GM18511 (cell line): ENCODE measurements at regions not wholly inside any gene's neighbourhood (a gene's known extent, or its start where the extent isn't known, plus 50 kb on each side); places are given as distances from the start of the nearest gene placed in this dataset.
"Not testable (repeated sequence)": the region's sequence is repeated elsewhere in the genome, so short reads cannot be mapped to it uniquely, and the experiment has no call there.

Source experiments
- ATAC-seq: cut with Tn5 transposase; IDR thresholded peaks from one replicate; pipeline ENCODE4 v1.9.1; 2021; ENCODE audit warnings: mild to moderate bottlenecking, moderate library complexity; ENCODE audit not compliant: unreplicated experiment

DNA sequence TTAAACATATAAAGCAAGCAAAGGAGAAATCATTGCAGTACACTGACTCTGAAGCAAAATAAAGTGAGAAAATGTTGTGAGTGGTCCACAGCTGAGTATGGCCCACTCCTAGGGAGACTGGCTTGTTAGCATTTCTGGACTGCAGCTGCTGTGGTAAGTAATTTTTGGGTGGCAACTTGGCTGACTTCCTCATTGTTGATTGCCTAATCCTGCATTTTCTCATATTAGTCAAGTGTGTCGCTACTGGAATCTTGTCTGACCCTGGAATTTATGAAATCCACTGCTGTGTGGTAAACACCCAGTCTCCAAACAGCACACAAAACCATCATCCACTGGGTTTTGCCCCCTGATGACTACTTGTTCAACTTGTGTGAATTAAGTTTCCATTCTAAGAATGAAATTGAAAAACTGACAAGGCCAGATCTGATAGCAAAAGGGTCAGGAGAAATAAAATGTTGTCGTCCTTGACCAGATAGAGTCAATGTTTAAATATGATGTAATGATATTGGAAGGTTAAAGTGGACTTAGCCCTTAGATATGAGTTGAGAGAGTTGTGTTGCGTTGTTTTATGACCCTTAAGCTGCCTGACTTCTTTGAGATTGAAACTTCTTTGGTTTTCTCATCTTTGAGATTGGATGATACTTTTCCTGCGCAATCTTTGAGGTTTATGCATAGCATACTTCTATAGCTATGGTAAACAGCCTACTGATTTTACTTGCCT lies 106.6 kb upstream of the SEC22B start:
- not testable (repeated sequence) for ATAC-seq

- ATAC-seq: not testable (repeated sequence)
Observed at GRCh38 chr1:120278259-120278610, 101.9 kb upstream of the SEC22B start.

DNA sequence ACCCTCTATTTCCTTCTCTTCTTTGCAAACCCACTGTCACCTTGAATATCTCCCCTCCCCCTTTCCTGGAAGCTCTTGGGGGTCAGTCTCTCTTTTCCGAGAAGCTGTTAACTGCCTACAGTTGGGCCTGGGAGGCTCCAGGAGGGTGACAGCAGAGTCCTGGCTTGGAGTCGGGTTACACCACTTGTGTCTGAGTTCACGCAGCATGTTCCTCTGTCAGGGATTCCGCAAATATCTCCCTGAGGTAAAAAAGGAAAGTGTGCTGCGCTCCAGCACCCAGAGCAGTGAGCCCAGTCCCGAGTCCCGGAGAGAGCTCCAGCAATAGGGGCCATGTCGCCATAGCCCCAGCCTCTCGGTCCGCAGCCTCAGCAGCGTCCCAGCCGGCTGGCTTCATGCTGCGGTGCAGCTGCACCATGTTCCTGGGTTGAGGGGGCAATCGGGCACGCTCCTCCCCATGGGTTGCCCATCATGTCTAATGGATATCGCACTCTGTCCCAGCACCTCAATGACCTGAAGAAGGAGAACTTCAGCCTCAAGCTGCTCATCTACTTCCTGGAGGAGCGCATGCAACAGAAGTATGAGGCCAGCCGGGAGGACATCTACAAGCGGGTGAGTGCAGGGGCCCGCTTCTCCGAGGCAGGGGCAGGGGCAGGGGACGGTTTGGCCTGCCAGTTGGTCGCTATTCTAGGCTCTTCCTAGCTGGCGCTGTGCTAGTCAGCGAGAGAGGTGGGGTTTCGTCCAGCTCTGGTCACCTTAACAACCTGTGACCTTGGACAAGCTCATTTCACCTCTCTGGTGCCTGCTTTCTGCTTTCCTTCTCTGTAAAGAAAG lies 101.3 kb upstream of the SEC22B start:
- ATAC-seq: not testable (repeated sequence)

GRCh38 chr1:120276710-120277109 lies 100.4 kb upstream of the SEC22B start:
- ATAC-seq: not testable (repeated sequence)

- ATAC-seq: not testable (repeated sequence)
Observed at GRCh38 chr1:120274438-120274837, 98.1 kb upstream of the SEC22B start.

DNA sequence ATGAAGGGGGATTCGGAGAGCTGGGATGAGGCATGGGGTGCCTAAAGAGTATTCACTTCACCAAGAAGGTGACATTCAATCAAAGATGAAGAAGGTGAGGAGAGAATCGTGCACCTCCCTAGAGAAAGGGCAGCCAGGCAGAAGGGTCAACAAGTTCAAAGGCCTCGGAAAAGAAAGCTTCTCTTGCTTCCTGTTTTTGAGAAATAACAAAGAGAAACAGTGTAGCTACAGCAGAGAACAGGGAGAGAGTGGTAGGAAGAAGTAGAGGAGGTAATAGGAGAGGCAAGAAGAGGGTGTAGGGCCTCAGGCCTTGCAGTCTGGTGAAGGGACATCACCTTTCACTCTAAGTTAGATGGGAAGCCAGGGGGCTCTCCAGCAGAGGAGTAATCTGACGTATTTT lies 97.0 kb upstream of the SEC22B start:
- not testable (repeated sequence) for ATAC-seq

DNA sequence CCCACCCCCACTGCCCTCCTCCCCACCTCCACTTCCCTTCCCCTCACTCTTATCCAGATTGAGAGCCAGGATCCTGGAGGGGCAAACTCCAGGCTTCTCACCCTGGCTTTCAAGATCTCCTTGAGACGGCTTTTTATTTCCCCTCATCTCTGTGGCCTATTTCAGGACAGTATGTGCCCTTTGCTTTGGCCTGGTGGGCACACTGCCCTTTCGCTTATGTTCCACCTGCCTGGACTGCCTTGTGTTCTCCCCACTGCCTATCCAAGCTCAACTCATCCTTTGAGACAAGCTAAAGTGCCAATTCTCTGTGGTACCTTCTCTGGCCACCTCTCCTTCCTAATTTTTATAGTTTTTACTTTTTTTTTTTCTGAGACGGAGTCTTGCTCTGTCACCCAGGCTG lies 95.9 kb upstream of the SEC22B start:
- ATAC-seq: not testable (repeated sequence)

GRCh38 chr1:120271561-120272221 lies 95.4 kb upstream of the SEC22B start:
- ATAC-seq: not testable (repeated sequence)

DNA sequence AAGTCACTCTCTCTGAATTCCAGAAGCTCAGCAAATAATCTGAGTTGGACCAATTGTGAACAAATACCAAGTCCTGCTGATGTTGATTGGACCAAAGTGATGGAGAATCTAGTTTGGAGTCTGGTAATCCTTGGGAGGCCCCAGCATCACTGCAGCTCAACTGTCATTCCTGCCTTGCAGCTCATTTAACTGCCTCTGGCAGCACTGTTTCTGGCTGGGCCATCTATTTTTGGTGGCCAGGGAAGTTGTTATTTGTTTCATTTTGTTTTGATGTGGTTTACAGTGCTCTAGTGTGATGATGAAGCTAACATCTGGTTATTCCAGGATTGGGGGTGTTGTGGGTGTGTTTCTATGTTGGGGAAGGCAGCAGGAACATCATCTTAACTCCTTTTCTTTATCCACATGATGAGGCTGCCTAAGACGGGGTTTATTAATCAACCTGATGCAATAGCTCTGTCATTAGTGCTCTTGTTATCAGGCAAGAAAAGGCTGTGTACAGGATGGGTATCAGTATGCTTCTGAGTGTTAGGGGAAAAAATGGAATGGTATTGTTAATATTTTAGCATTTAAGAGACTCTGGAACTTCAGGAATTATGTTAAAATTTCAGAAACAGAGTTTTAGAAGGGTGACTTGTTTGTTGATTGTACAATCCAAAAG lies 91.7 kb upstream of the SEC22B start:
- ATAC-seq: not testable (repeated sequence)

DNA sequence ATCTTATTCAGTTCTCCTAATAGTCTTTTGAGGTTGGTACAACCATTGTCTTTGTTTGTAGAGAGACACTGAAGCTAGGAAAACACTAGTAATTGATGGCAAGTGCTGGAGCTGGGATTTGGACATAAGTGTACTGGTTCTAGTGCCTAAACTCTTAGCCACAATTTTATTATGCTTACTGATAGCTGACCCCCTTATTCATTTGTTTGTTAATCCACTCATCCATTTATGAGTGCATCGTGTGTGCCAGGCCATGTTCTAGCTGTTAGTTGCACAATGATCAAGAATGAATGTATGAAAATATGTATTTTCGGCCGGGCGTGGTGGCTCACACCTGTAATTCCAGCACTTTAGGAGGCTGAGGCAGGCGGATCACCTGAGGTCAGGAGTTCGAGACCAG lies 88.2 kb upstream of the SEC22B start:
- ATAC-seq: not testable (repeated sequence)

DNA sequence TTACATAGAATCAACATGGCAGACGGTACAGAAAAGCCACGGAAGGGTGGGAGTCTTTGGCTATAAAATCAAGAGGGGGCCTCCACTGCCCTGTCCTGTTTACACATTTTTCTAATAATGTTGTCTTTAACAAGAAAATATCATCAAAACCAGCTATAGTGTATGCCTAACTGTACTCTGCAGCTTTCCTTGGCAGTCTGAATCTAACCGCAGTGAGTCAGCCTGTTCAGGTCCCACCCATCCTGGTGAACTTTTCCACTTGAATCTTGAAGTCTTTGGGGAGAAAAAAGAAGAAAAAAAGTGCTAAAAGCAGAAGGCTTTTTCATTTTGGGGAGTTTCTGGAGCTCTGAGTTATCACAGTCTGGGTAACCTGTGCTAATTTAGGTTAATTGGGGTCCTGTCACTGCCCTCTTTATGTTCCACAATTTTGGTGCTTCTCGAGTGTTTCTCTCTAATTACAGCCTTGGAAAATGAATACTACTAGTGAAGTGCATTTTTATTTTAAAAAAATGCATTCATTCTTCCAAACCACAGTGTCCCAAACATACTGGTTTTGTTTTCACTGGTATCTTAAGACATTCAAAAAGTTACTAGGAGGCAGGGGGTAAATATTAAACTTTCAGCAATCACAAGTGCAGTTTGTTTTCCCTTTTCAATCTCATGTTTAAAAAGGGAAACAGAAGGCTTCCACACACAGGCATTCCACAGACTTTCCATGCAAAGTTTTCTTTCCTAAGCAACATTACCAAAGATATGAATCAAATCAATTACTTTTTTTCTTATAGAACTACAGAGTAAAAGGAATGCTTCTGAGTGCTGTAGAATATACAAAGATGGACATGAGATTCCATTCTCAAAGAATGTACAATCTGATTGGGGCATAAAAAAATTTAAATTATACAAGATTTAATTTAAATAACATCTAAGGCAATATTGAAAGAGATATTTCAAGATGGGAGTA lies 86.8 kb upstream of the SEC22B start:
- ATAC-seq: not testable (repeated sequence)

- ATAC-seq: not testable (repeated sequence)
Observed at GRCh38 chr1:120257778-120258105, 81.4 kb upstream of the SEC22B start.

- ATAC-seq: not testable (repeated sequence)
Observed at GRCh38 chr1:120257064-120257777, 80.9 kb upstream of the SEC22B start.

DNA sequence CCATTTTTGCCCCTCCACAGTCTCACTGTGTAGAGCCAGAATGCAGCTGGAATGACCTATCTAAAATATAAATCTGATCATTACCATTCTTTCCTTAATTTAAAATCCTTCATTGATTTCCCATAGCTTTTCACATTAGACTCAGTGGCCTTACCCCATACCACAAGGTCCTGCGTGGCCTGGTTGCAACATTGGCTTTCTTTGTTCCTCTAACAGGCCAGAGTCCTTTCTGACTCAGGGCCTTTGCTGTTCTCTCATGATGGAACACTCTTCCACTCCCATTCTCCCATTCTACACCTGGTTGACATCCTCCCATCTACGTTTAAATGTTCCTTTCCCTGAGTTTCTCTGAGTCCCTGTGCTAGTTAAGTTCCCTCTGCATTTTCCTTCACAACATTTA lies 74.4 kb upstream of the SEC22B start:
- not testable (repeated sequence) for ATAC-seq

DNA sequence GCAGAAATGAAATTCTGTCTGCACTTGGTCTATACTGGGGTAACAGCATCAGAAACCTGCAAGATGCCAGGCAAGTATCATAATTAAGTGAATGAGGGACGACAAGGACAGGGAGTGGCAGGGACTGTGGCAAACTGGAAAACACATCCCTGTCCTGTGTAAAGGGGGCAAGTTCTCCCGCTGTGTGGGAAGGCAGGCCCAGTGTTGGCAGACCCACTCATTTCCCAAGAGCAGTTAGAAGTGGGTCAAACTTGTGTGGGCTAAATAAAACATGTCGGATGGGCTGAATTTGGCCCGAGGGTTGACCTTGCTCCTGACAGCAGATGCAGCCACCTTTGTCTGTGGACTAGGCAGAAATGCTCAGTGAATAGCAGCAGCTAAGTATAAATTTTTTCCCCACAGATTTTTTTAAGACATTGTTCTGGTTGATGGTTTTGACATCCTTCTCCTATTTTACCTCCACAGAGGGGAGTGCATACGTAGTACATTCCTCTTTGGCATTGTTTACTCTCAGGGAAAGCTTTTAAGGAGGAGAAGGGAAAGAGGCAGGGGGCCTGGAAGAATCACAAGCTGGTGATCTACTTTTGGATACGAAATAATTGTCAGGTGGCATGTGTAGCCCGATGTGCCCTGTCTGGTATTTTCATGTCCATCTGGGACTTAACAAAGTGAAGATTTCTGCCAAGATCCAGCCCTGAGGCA lies 72.6 kb upstream of the SEC22B start:
- ATAC-seq: not testable (repeated sequence)

GRCh38 chr1:120248203-120248602 lies 71.9 kb upstream of the SEC22B start:
- ATAC-seq: not testable (repeated sequence)

DNA sequence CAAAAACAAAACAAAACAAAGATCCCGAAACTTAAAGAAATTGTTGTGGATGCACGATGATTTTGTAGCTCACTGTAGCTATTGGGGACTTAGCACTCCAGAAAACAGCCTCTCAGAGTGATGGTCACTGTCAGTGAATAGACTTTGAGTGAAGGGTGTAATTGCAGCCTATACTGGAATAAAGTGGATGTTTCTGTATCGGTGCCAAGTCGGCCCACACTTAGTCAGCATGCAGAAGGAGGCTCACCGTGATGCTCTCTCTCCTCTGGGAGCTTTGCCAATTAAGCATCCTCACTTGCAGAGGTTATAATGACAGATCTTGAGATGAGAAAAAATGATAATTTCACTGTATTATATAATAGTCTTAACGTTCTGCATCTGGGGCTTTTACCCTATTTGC lies 67.5 kb upstream of the SEC22B start:
- ATAC-seq: not testable (repeated sequence)

GRCh38 chr1:120242582-120242981 lies 66.3 kb upstream of the SEC22B start:
- ATAC-seq: not testable (repeated sequence)

DNA sequence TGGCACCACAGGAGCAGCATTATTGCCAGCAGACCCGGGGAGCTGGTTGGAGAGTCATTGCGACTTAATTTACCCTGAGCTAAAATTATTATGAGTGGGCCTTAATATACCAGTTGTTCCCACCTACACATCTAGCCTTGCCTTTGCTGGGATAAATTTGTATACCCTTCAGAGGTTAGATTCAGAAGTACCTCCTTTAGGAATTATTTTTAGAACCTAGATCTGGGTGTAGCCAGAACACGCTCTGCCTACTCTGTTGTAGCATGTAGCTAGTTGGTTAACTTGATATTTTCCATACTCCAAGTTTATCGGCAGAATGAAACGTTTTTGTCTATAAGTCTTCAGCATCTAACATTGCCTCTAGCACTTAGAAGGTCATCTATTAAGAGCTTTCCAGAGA lies 65.5 kb upstream of the SEC22B start:
- ATAC-seq: not testable (repeated sequence)
